ENCODE measurements at regions not wholly inside any gene's neighbourhood (a gene's known extent, or its start where the extent isn't known, plus 50 kb on each side); places are given as distances from the start of the nearest gene placed in this dataset.

DNA sequence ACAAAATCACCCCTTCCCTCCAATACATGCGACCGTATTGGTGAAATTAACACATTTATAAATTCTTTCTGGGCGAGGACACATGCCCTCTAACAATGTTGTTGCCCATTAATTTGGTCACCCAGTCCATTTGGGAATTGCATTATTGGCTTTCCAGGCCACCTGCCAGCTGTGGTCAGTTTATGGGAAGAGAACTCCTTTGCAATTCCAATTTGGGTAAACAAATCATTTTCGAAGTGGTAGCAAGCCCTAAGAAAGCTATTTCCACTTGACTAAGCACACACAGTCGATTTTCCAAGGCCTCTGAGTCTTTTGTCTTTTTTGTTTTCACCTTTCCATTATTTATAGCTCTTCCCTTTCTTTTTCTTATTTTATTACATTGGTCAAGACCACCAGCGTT is 362.3 kb upstream of the RGMA start:
- DNase-seq (ENCODE audit: low read depth in 2 of 2), result no peak
- no peak overlapping the region for H3K4me3 ChIP-seq (replicated peaks in 1 of 2; ENCODE audit: low read depth in 2 of 2, low read length in 2 of 2)
- TF ChIP-seq, protein P1, sequence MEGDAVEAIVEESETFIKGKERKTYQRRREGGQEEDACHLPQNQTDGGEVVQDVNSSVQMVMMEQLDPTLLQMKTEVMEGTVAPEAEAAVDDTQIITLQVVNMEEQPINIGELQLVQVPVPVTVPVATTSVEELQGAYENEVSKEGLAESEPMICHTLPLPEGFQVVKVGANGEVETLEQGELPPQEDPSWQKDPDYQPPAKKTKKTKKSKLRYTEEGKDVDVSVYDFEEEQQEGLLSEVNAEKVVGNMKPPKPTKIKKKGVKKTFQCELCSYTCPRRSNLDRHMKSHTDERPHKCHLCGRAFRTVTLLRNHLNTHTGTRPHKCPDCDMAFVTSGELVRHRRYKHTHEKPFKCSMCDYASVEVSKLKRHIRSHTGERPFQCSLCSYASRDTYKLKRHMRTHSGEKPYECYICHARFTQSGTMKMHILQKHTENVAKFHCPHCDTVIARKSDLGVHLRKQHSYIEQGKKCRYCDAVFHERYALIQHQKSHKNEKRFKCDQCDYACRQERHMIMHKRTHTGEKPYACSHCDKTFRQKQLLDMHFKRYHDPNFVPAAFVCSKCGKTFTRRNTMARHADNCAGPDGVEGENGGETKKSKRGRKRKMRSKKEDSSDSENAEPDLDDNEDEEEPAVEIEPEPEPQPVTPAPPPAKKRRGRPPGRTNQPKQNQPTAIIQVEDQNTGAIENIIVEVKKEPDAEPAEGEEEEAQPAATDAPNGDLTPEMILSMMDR (IDR thresholded peaks at IDR 0.05; ENCODE audit: low read depth, low read length), result no peak

DNA sequence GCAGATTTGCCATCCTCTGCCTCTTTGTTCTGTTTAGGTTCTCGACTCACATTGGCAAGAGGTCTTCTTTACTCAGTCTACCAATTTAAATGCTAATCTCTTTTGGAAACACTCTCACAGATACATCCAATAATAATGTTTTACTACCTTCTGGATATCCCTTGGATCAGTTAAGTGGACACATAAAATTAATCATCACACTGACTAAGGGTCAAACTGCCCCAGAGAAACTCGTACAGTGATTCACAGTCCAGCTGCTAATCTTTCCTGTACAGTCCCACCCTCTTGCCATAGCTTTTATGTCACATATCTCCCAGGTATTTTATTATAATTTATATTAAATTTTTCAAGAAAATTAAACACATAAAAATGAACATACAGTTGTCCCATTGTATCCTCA is 360.8 kb upstream of the RGMA start:
- no peak for DNase-seq (ENCODE audit: low read depth in 2 of 2)
- H3K4me3 ChIP-seq (replicated peaks in 1 of 2; ENCODE audit: low read depth in 2 of 2, low read length in 2 of 2), result no peak overlapping the region
- TF ChIP-seq, protein P1 (IDR thresholded peaks at IDR 0.05; ENCODE audit: low read depth, low read length), result no peak

DNA sequence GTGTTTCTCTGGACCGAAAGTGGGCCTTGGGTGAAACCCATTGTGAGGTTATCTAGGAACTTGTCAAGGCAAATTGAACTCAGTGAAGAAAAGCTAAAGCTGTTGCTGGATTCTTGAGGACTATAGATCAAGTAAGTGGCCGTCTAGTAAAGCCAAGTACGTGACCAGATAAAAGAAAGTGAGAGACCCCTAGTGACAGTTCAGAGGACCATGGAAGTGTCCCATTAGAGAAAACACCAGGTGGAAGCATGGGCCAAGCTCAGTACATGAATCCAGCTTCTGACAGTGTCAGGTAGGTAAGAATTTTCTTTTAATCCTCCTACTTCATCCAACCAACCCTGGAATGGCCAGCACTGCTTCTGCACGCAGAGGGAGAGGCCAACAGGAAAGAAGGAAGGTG is 349.3 kb upstream of the RGMA start:
- TF ChIP-seq, protein P1 (IDR thresholded peaks at IDR 0.05; ENCODE audit: low read depth, low read length), result no peak
- no peak for DNase-seq (ENCODE audit: low read depth in 2 of 2)
- no peak overlapping the region for H3K4me3 ChIP-seq (replicated peaks in 1 of 2; ENCODE audit: low read depth in 2 of 2, low read length in 2 of 2)

DNA sequence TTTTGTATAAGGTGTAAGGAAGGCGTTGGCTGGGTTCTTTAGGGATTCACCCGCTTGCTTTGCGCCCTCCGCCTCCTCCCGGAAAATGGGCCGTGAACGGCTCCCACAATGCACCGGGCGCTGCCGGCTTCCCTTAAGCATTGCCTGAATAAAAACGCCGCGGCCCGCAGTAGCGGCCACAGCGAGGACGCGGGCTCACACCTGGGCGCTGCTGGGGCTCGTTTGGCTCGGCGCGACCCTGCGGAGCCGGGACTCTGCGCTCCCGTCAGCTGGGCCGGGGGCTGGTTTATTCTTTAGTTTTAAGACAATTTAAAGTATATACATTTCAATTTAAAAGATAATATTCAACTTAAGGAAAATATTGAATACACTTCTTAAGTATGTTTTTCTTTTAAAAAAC is 343.5 kb upstream of the RGMA start:
- DNase-seq (ENCODE audit: low read depth in 2 of 2), result no peak
- TF ChIP-seq, protein P1 (IDR thresholded peaks at IDR 0.05; ENCODE audit: low read depth, low read length), result no peak
- no peak overlapping the region for H3K4me3 ChIP-seq (replicated peaks in 1 of 2; ENCODE audit: low read depth in 2 of 2, low read length in 2 of 2)

DNA sequence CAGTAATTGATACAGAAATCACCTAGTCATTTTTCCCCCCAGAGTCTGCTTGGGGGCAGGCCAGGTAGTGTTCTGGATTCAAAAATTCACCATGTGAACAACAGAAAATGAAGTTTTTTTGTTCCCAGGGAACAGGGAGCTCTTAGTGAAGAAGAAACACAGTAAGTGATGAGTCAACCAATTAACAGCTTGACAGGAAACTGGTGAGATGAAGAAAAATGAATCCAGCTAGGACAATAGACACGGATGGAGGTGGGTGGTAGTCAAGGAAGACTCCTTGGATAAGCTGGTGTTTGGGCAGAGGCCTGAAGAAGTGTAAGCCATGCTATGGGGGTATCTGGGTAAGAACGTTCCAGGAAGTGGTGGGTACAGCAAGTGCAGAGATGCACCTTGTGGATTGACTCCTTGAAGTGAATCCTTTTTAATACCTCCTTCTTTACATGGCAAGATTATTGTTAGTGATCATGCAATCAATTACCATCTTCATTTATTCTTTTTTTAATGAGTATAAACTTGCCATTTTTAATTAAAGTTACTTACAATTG is 339.9 kb upstream of the RGMA start:
- no peak for DNase-seq (ENCODE audit: low read depth in 2 of 2)
- TF ChIP-seq, protein P1 (IDR thresholded peaks at IDR 0.05; ENCODE audit: low read depth, low read length), result no peak
- no peak overlapping the region for H3K4me3 ChIP-seq (replicated peaks in 1 of 2; ENCODE audit: low read depth in 2 of 2, low read length in 2 of 2)

DNA sequence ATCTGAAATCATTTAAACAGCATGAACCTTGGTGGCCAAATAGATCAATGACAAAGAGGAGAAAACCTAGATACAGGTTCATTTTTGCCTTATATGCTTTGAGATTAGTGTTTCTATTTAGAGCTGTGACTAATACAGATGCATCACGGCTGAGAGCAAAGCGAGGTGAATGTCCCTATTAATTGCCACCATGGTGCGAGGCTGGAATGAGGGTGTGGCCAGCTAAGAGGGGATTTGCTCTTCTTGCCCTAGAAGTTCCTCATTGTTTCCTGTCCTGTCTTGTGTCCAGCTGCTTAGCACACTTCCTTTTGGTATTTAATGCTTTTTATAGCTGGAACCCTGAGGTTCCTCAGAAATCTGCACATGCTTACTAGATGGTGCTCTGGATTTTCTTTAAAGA is 339.1 kb upstream of the RGMA start:
- TF ChIP-seq, protein P1 (IDR thresholded peaks at IDR 0.05; ENCODE audit: low read depth, low read length), result no peak
- no peak for DNase-seq (ENCODE audit: low read depth in 2 of 2)
- H3K4me3 ChIP-seq (replicated peaks in 1 of 2; ENCODE audit: low read depth in 2 of 2, low read length in 2 of 2), result no peak overlapping the region

DNA sequence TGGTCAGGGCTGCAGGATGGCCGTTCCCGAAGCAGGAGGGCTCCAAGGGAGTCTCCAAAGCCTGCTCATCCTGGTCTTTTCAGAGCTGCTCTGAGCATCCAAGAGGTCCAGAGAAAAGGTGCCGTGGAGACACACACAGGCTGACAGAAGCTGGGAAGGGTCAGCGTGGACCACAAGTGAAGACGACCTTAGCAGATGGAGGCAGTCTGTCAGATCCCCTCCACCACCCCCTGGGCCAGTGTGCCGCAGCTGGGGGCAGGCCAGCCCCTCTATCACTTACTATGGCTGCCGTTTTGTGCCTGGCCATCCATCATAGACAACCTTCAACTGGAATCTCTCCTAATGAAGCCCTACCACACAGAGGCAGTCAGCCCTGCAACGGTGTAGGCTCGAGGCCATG is 335.1 kb upstream of the RGMA start:
- H3K4me3 ChIP-seq (replicated peaks in 1 of 2; ENCODE audit: low read depth in 2 of 2, low read length in 2 of 2), result no peak overlapping the region
- TF ChIP-seq, protein P1 (IDR thresholded peaks at IDR 0.05; ENCODE audit: low read depth, low read length), result no peak
- DNase-seq (ENCODE audit: low read depth in 2 of 2), result no peak

Data from cardiac fibroblast (primary cell).